SK-N-SH (cell line): ENCODE measurements at regions not wholly inside any gene's neighbourhood (a gene's known extent, or its start where the extent isn't known, plus 50 kb on each side); places are given as distances from the start of the nearest gene placed in this dataset.

Experiments
- CTCF ChIA-PET: fragments of 300-600, 350-600 bp; formaldehyde crosslinking; extraction: SDS; loops from one replicate; lab custom pipeline; 2021; lab: Yijun Ruan, JAX
- POLR2A ChIA-PET: fragments of 350-600 bp; sonication (Branson Sonifier 250); formaldehyde crosslinking; extraction: SDS; loops from one replicate; lab custom pipeline; 2020; ENCODE audit warnings: antibody characterized with exemption, inconsistent platforms; lab: Yijun Ruan, JAX
- DNase-seq: peaks from one replicate; pipeline ENCODE4 v3.0.0; 2012
- H2AFZ ChIP-seq: fragments of 200-600 bp; sonication (generic); 2 replicates; pipeline ENCODE4 v1.8.1; 2016; ENCODE audit warnings: antibody characterized with exemption, mild to moderate bottlenecking, low read depth
- H3F3A ChIP-seq: fragments of 200-600 bp; sonication (generic); replicated peaks from 2 replicates; pipeline ENCODE3; 2016; ENCODE audit warnings: antibody characterized with exemption, mild to moderate bottlenecking; ENCODE audit not compliant: insufficient read depth
- H3K27ac ChIP-seq, 2 experiments: fragments of 200-500 bp in 1 of 2; fragments of 200-600 bp in 1 of 2; sonication (Bioruptor generic) in 1 of 2; sonication (generic), shearing (Covaris generic) in 1 of 2; 2 replicates each; pipeline versions ENCODE4 v1.5.1 to v1.6.1; 2014 to 2016; ENCODE audit warnings: low read depth in 2 of 2, inconsistent platforms in 1 of 2, low read length in 1 of 2, mild to moderate bottlenecking in 1 of 2, mixed read lengths in 1 of 2
- H3K27me3 ChIP-seq: fragments of 200-600 bp; sonication (generic), shearing (Covaris generic); 2 replicates; pipeline ENCODE4 v1.6.1; 2016; ENCODE audit warnings: mixed run types; ENCODE audit not compliant: insufficient read depth
- H3K36me3 ChIP-seq, 2 experiments: fragments of 200-500 bp in 1 of 2; fragments of 200-600 bp in 1 of 2; sonication (Bioruptor generic) in 1 of 2; sonication (generic) in 1 of 2; replicated peaks in 1 of 2; 2 replicates each; pipeline versions ENCODE3 to v1.5.1; 2014 to 2016; ENCODE audit warnings: low read length in 1 of 2, mild to moderate bottlenecking in 1 of 2; ENCODE audit not compliant: insufficient read depth in 2 of 2, control insufficient read depth in 1 of 2
- H3K4me1 ChIP-seq, 2 experiments: fragments of 200-500 bp in 1 of 2; fragments of 200-600 bp in 1 of 2; sonication (Bioruptor generic) in 1 of 2; sonication (generic), shearing (Covaris generic) in 1 of 2; 2 replicates each; pipeline versions ENCODE4 v1.5.1 to v1.6.1; 2014 to 2016; ENCODE audit warnings: low read depth in 1 of 2, low read length in 1 of 2, mixed run types in 1 of 2; ENCODE audit not compliant: insufficient read depth in 2 of 2, control insufficient read depth in 1 of 2
- H3K4me2 ChIP-seq: fragments of 200-600 bp; sonication (generic), shearing (Covaris generic); 2 replicates; pipeline ENCODE4 v1.6.1; 2017; ENCODE audit warnings: mixed run types
- H3K4me3 ChIP-seq, 2 experiments: fragments of 200-500 bp in 1 of 2; fragments of 200-600 bp in 1 of 2; sonication (Bioruptor generic) in 1 of 2; sonication (generic), shearing (Covaris generic) in 1 of 2; 2 replicates each; pipeline versions ENCODE4 v1.5.1 to v1.8.1; 2014 to 2016; ENCODE audit warnings: low read depth in 2 of 2, inconsistent platforms in 1 of 2, low read length in 1 of 2, mild to moderate bottlenecking in 1 of 2, mixed read lengths in 1 of 2, moderate library complexity in 1 of 2
- H3K79me2 ChIP-seq: fragments of 200-600 bp; sonication (generic); 2 replicates; pipeline ENCODE4 v1.8.1; 2017; ENCODE audit warnings: mild to moderate bottlenecking; ENCODE audit not compliant: insufficient read depth
- H3K9ac ChIP-seq: fragments of 200-600 bp; sonication (generic); 2 replicates; pipeline ENCODE4 v1.6.1; 2017; ENCODE audit warnings: mixed run types
- H3K9me2 ChIP-seq: fragments of 200-600 bp; sonication (generic); 2 replicates; pipeline ENCODE4 v1.6.1; 2017; ENCODE audit warnings: mixed run types
- H3K9me3 ChIP-seq: fragments of 200-600 bp; sonication (generic); 2 replicates; pipeline ENCODE4 v1.6.1; 2017; ENCODE audit warnings: mixed run types, mild to moderate bottlenecking, moderate library complexity
- H4K20me1 ChIP-seq: fragments of 200-600 bp; sonication (generic); 2 replicates; pipeline ENCODE4 v1.6.1; 2017; ENCODE audit warnings: mild to moderate bottlenecking, mixed run types; ENCODE audit not compliant: insufficient read depth
- GABPA ChIP-seq: IDR thresholded peaks from 2 replicates; pipeline ENCODE4 v1.4.0; 2012; ENCODE audit warnings: low read depth, mild to moderate bottlenecking
- GATA2 ChIP-seq: sonication (generic); formaldehyde crosslinking; IDR thresholded peaks from 2 replicates; pipeline ENCODE4 v1.5.0; 2020; ENCODE audit warnings: mild to moderate bottlenecking, missing genetic modification reagents
- JUND ChIP-seq: IDR thresholded peaks from 2 replicates; pipeline ENCODE4 v1.4.0; 2012
- MAX ChIP-seq: IDR thresholded peaks from 2 replicates; pipeline ENCODE4 v1.4.0; 2012; ENCODE audit warnings: low read depth
- NFIC ChIP-seq: IDR thresholded peaks from 2 replicates; pipeline ENCODE4 v1.4.0; 2012; ENCODE audit warnings: borderline replicate concordance
- POLR2AphosphoS5 ChIP-seq: IDR thresholded peaks from 2 replicates; pipeline ENCODE4 v1.6.1; 2012; ENCODE audit warnings: low read depth, low read length
- RCOR1 ChIP-seq: fragments of 150-350 bp; IDR thresholded peaks from 2 replicates; pipeline ENCODE4 v1.6.1; 2017; ENCODE audit warnings: antibody characterized with exemption, low read length
- REST ChIP-seq: IDR thresholded peaks from 2 replicates; pipeline ENCODE4 v1.6.1; 2012; ENCODE audit warnings: mild to moderate bottlenecking, low read depth, low read length, moderate library complexity
- SIN3A ChIP-seq: IDR thresholded peaks from 2 replicates; pipeline ENCODE4 v1.6.1; 2012; ENCODE audit warnings: low read depth, mild to moderate bottlenecking, low read length, moderate library complexity, borderline replicate concordance
- SMC3 ChIP-seq: IDR thresholded peaks from 2 replicates; pipeline ENCODE4 v1.6.1; 2012; ENCODE audit warnings: low read depth, low read length, improper control_type of control experiment
- USF2 ChIP-seq: fragments of 150-350 bp; IDR thresholded peaks from 2 replicates; pipeline ENCODE4 v1.6.1; 2017; ENCODE audit warnings: antibody characterized with exemption, low read length, low read depth, borderline replicate concordance
- ZBTB33 ChIP-seq: IDR thresholded peaks from 2 replicates; pipeline ENCODE4 v1.4.0; 2012; ENCODE audit warnings: low read depth, borderline replicate concordance
- WGBS: methylation state at CpG from one replicate; pipeline ENCODE4 v1.1.6; 2017; ENCODE audit warnings: low lambda C conversion rate; 5-methylcytosine and 5-hydroxymethylcytosine counted together

- no peak for TF ChIP-seq MAX
These were observed 289.1 kb upstream of the CRBN start (continued) for GRCh38 chr3:3468596-3468995.

- POLR2A ChIA-PET: no interaction called here
- no peaks in the 10 kb centered on the region for H3K9me2 ChIP-seq
- no peak for TF ChIP-seq REST
- H4K20me1 ChIP-seq: no peaks in the 10 kb centered on the region
- no peaks in the 10 kb centered on the region for H3K4me1 ChIP-seq
- H3K4me2 ChIP-seq: no peak overlapping the region
- no peak overlapping the region for H3K4me3 ChIP-seq
- DNase-seq: no peak
- WGBS: 6% methylated on average over 3 of the region's 3 CpGs
- no peaks in the 10 kb centered on the region for H3K36me3 ChIP-seq
- CTCF ChIA-PET: no interaction called here
- no peaks in the 10 kb centered on the region for H3K27me3 ChIP-seq
- no peak overlapping the region for H3K27ac ChIP-seq
- no peaks in the 10 kb centered on the region for H3K9me3 ChIP-seq
- no peaks in the 10 kb centered on the region for H3K79me2 ChIP-seq
- no peak overlapping the region for H2AFZ ChIP-seq
- H3K9ac ChIP-seq: no peak overlapping the region
- no peaks in the 10 kb centered on the region for H3F3A ChIP-seq
These were observed 284.6 kb upstream of the CRBN start for GRCh38 chr3:3464131-3464530.

GRCh38 chr3:3461317-3461716 lies 281.8 kb upstream of the CRBN start:
- no peaks in the 10 kb centered on the region for H4K20me1 ChIP-seq
- WGBS: 4% methylated on average over 7 of the region's 7 CpGs
- H3F3A ChIP-seq: no peaks in the 10 kb centered on the region
- no peaks in the 10 kb centered on the region for H3K9me3 ChIP-seq
- H3K27ac ChIP-seq: no peak overlapping the region
- POLR2A ChIA-PET: no interaction called here
- no peaks in the 10 kb centered on the region for H3K27me3 ChIP-seq
- H3K36me3 ChIP-seq: no peaks in the 10 kb centered on the region
- H3K9me2 ChIP-seq: no peaks in the 10 kb centered on the region
- DNase-seq: no peak
- no peaks in the 10 kb centered on the region for H3K4me1 ChIP-seq
- H2AFZ ChIP-seq: no peak overlapping the region
- TF ChIP-seq RCOR1: no peak
- H3K4me2 ChIP-seq: no peak overlapping the region
- H3K9ac ChIP-seq: no peak overlapping the region
- H3K79me2 ChIP-seq: no peaks in the 10 kb centered on the region
- CTCF ChIA-PET: no interaction called here
- H3K4me3 ChIP-seq: no peak overlapping the region

GRCh38 chr3:3448468-3448867 lies 269.0 kb upstream of the CRBN start:
- POLR2A ChIA-PET: no interaction called here
- Histone ChIP-seq H3F3A (no peaks in the 10 kb centered on the region), H4K20me1 (no peaks in the 10 kb centered on the region), H3K27me3 (no peaks in the 10 kb centered on the region), H3K4me1 (no peaks in the 10 kb centered on the region), H3K9me2 (no peaks in the 10 kb centered on the region), H3K9ac (no peak overlapping the region), H3K79me2 (no peaks in the 10 kb centered on the region), H3K9me3 (no peaks in the 10 kb centered on the region; the same call in 1 of the 2 replicates), H3K27ac (no peak overlapping the region), H3K4me3 (no peak overlapping the region), H2AFZ (no peak overlapping the region), H3K36me3 (no peaks in the 10 kb centered on the region), H3K4me2 (no peak overlapping the region)
- no peak for DNase-seq
- CTCF ChIA-PET: no interaction called here
- WGBS: 2% methylated on average over 2 of the region's 2 CpGs
- TF ChIP-seq GABPA (no peak), SIN3A (no peak), GATA2 (CRISPR knock-in tag) (no peak), JUND (no peak), ZBTB33 (no peak), NFIC (no peak), POLR2AphosphoS5 (no peak), SMC3 (no peak), USF2 (no peak)
